ENCODE measurements at regions not wholly inside any gene's neighbourhood (a gene's known extent, or its start where the extent isn't known, plus 50 kb on each side); places are given as distances from the start of the nearest gene placed in this dataset.

GRCh38 chr18:60319129-60319528 is 53.4 kb downstream of the MC4R start:
- no peak overlapping the region for H3K4me3 ChIP-seq (ENCODE audit: low read length)
- no peak overlapping the region for H3K23ac ChIP-seq (ENCODE audit: low read length)
- no peak overlapping the region for H4K5ac ChIP-seq (ENCODE audit: low read length)
- H3K9ac ChIP-seq (ENCODE audit: low read length), result no peak overlapping the region
- no peak overlapping the region for H3K4ac ChIP-seq (ENCODE audit: low read depth, low read length)
- no peaks in the 10 kb centered on the region for H3K27me3 ChIP-seq (ENCODE audit: insufficient read depth, low read length, poor library complexity)
- H3K4me2 ChIP-seq (ENCODE audit: low read length), result no peak overlapping the region
- no peaks in the 10 kb centered on the region for H3K36me3 ChIP-seq (ENCODE audit: control insufficient read depth, insufficient read depth, low read length)
- no peak overlapping the region for H4K8ac ChIP-seq (ENCODE audit: low read depth, low read length)
- no peaks in the 10 kb centered on the region for H3K4me1 ChIP-seq (ENCODE audit: control insufficient read depth, low read depth, low read length)
- H2BK5ac ChIP-seq (ENCODE audit: low read length), result no peak overlapping the region
- H3K79me2 ChIP-seq (ENCODE audit: control insufficient read depth, insufficient read depth, low read length), result no peaks in the 10 kb centered on the region
- no peak overlapping the region for H3K56ac ChIP-seq (ENCODE audit: low read length)
- H2BK15ac ChIP-seq (replicated peaks; ENCODE audit: low read depth), result no peak overlapping the region
- H3K27ac ChIP-seq (ENCODE audit: low read depth, low read length), result no peak overlapping the region
- no peak overlapping the region for H2BK120ac ChIP-seq (ENCODE audit: low read depth, low read length)
- H2AK5ac ChIP-seq (ENCODE audit: low read length), result no peak overlapping the region
- H3K79me1 ChIP-seq (ENCODE audit: low read length), result no peaks in the 10 kb centered on the region
- no peak for DNase-seq
- no peak overlapping the region for H3K18ac ChIP-seq (ENCODE audit: low read length)

- no peak overlapping the region for H3K18ac ChIP-seq (ENCODE audit: low read length)
- H4K5ac ChIP-seq (ENCODE audit: low read length), result no peak overlapping the region
- H2BK5ac ChIP-seq (ENCODE audit: low read length), result no peak overlapping the region
- H3K4me3 ChIP-seq (ENCODE audit: low read length), result no peak overlapping the region
- no peak overlapping the region for H3K56ac ChIP-seq (ENCODE audit: low read length)
- H3K4me1 ChIP-seq (ENCODE audit: control insufficient read depth, low read depth, low read length), result no peaks in the 10 kb centered on the region
- H3K27me3 ChIP-seq (ENCODE audit: insufficient read depth, low read length, poor library complexity), result no peaks in the 10 kb centered on the region
- H3K27ac ChIP-seq (ENCODE audit: low read depth, low read length), result no peak overlapping the region
- H2BK15ac ChIP-seq (replicated peaks; ENCODE audit: low read depth), result no peak overlapping the region
- no peaks in the 10 kb centered on the region for H3K79me1 ChIP-seq (ENCODE audit: low read length)
- H3K36me3 ChIP-seq (ENCODE audit: control insufficient read depth, insufficient read depth, low read length), result no peaks in the 10 kb centered on the region
- no peak overlapping the region for H3K9ac ChIP-seq (ENCODE audit: low read length)
- H3K4me2 ChIP-seq (ENCODE audit: low read length), result no peak overlapping the region
- H2AK5ac ChIP-seq (ENCODE audit: low read length), result no peak overlapping the region
- no peak overlapping the region for H2BK120ac ChIP-seq (ENCODE audit: low read depth, low read length)
- WGBS (ENCODE audit: extremely low coverage, insufficient coverage, low lambda C conversion rate), result no CpG with 5 or more reads among the region's 1 CpG
- H3K23ac ChIP-seq (ENCODE audit: low read length), result no peak overlapping the region
- H3K4ac ChIP-seq (ENCODE audit: low read depth, low read length), result no peak overlapping the region
- DNase-seq, result no peak
- H3K79me2 ChIP-seq (ENCODE audit: control insufficient read depth, insufficient read depth, low read length), result no peaks in the 10 kb centered on the region
- no peak overlapping the region for H4K8ac ChIP-seq (ENCODE audit: low read depth, low read length)
Observed at GRCh38 chr18:60311676-60312360, 60.8 kb downstream of the MC4R start.

GRCh38 chr18:60295674-60296073 is 76.9 kb downstream of the MC4R start:
- no peak overlapping the region for H3K9ac ChIP-seq (ENCODE audit: low read length)
- H2BK15ac ChIP-seq (replicated peaks; ENCODE audit: low read depth), result no peak overlapping the region
- H2BK5ac ChIP-seq (ENCODE audit: low read length), result no peak overlapping the region
- H3K4me1 ChIP-seq (ENCODE audit: control insufficient read depth, low read depth, low read length), result no peaks in the 10 kb centered on the region
- H3K27ac ChIP-seq (ENCODE audit: low read depth, low read length), result no peak overlapping the region
- H3K36me3 ChIP-seq (ENCODE audit: control insufficient read depth, insufficient read depth, low read length), result no peaks in the 10 kb centered on the region
- H3K79me2 ChIP-seq (ENCODE audit: control insufficient read depth, insufficient read depth, low read length), result no peaks in the 10 kb centered on the region
- peak; percentile 32 for DNase-seq
- no peak overlapping the region for H4K5ac ChIP-seq (ENCODE audit: low read length)
- H3K4me2 ChIP-seq (ENCODE audit: low read length), result no peak overlapping the region
- no peak overlapping the region for H3K4ac ChIP-seq (ENCODE audit: low read depth, low read length)
- H2BK120ac ChIP-seq (ENCODE audit: low read depth, low read length), result no peak overlapping the region
- WGBS (ENCODE audit: extremely low coverage, insufficient coverage, low lambda C conversion rate), result no CpG with 5 or more reads among the region's 4 CpGs
- H3K4me3 ChIP-seq (ENCODE audit: low read length), result no peak overlapping the region
- no peaks in the 10 kb centered on the region for H3K27me3 ChIP-seq (ENCODE audit: insufficient read depth, low read length, poor library complexity)
- H2AK5ac ChIP-seq (ENCODE audit: low read length), result no peak overlapping the region
- no peak overlapping the region for H4K8ac ChIP-seq (ENCODE audit: low read depth, low read length)
- H3K79me1 ChIP-seq (ENCODE audit: low read length), result no peaks in the 10 kb centered on the region
- H3K56ac ChIP-seq (ENCODE audit: low read length), result no peak overlapping the region
- H3K18ac ChIP-seq (ENCODE audit: low read length), result no peak overlapping the region
- H3K23ac ChIP-seq (ENCODE audit: low read length), result no peak overlapping the region

GRCh38 chr18:60292186-60292585 is 80.4 kb downstream of the MC4R start:
- H3K79me1 ChIP-seq (ENCODE audit: low read length), result no peaks in the 10 kb centered on the region
- H3K4me2 ChIP-seq (ENCODE audit: low read length), result no peak overlapping the region
- H4K8ac ChIP-seq (ENCODE audit: low read depth, low read length), result no peak overlapping the region
- no peak overlapping the region for H3K56ac ChIP-seq (ENCODE audit: low read length)
- H2BK5ac ChIP-seq (ENCODE audit: low read length), result no peak overlapping the region
- no peaks in the 10 kb centered on the region for H3K79me2 ChIP-seq (ENCODE audit: control insufficient read depth, insufficient read depth, low read length)
- H3K9ac ChIP-seq (ENCODE audit: low read length), result no peak overlapping the region
- no peak overlapping the region for H3K4ac ChIP-seq (ENCODE audit: low read depth, low read length)
- no CpG with 5 or more reads among the region's 4 CpGs for WGBS (ENCODE audit: extremely low coverage, insufficient coverage, low lambda C conversion rate)
- no peak overlapping the region for H3K18ac ChIP-seq (ENCODE audit: low read length)
- H3K23ac ChIP-seq (ENCODE audit: low read length), result no peak overlapping the region
- no peak overlapping the region for H2BK15ac ChIP-seq (replicated peaks; ENCODE audit: low read depth)
- H3K36me3 ChIP-seq (ENCODE audit: control insufficient read depth, insufficient read depth, low read length), result no peaks in the 10 kb centered on the region
- H4K5ac ChIP-seq (ENCODE audit: low read length), result no peak overlapping the region
- H3K4me3 ChIP-seq (ENCODE audit: low read length), result no peak overlapping the region
- H3K27me3 ChIP-seq (ENCODE audit: insufficient read depth, low read length, poor library complexity), result no peaks in the 10 kb centered on the region
- H3K4me1 ChIP-seq (ENCODE audit: control insufficient read depth, low read depth, low read length), result no peaks in the 10 kb centered on the region
- no peak overlapping the region for H2AK5ac ChIP-seq (ENCODE audit: low read length)
- H2BK120ac ChIP-seq (ENCODE audit: low read depth, low read length), result no peak overlapping the region
- no peak for DNase-seq
- H3K27ac ChIP-seq (ENCODE audit: low read depth, low read length), result no peak overlapping the region

- H3K36me3 ChIP-seq (ENCODE audit: control insufficient read depth, insufficient read depth, low read length), result no peaks in the 10 kb centered on the region
- no peak overlapping the region for H3K4me2 ChIP-seq (ENCODE audit: low read length)
- no peaks in the 10 kb centered on the region for H3K27me3 ChIP-seq (ENCODE audit: insufficient read depth, low read length, poor library complexity)
- no peak overlapping the region for H2BK120ac ChIP-seq (ENCODE audit: low read depth, low read length)
- WGBS (ENCODE audit: extremely low coverage, insufficient coverage, low lambda C conversion rate), result no CpG with 5 or more reads among the region's 1 CpG
- no peak overlapping the region for H2BK5ac ChIP-seq (ENCODE audit: low read length)
- DNase-seq, result no peak
- H3K27ac ChIP-seq (ENCODE audit: low read depth, low read length), result no peak overlapping the region
- H3K23ac ChIP-seq (ENCODE audit: low read length), result no peak overlapping the region
- no peak overlapping the region for H3K18ac ChIP-seq (ENCODE audit: low read length)
- H3K4me1 ChIP-seq (ENCODE audit: control insufficient read depth, low read depth, low read length), result no peaks in the 10 kb centered on the region
- H3K4me3 ChIP-seq (ENCODE audit: low read length), result no peak overlapping the region
- H2AK5ac ChIP-seq (ENCODE audit: low read length), result no peak overlapping the region
- no peak overlapping the region for H3K9ac ChIP-seq (ENCODE audit: low read length)
- H4K5ac ChIP-seq (ENCODE audit: low read length), result no peak overlapping the region
- no peak overlapping the region for H3K56ac ChIP-seq (ENCODE audit: low read length)
- no peak overlapping the region for H4K8ac ChIP-seq (ENCODE audit: low read depth, low read length)
- H3K79me2 ChIP-seq (ENCODE audit: control insufficient read depth, insufficient read depth, low read length), result no peaks in the 10 kb centered on the region
- H3K79me1 ChIP-seq (ENCODE audit: low read length), result no peaks in the 10 kb centered on the region
- no peak overlapping the region for H3K4ac ChIP-seq (ENCODE audit: low read depth, low read length)
- H2BK15ac ChIP-seq (replicated peaks; ENCODE audit: low read depth), result no peak overlapping the region
Observed at GRCh38 chr18:60279391-60279790, 93.2 kb downstream of the MC4R start.

GRCh38 chr18:60277855-60278480 is 94.6 kb downstream of the MC4R start:
- Histone ChIP-seq H2AK5ac (ENCODE audit: low read length) (no peak overlapping the region), H3K27me3 (ENCODE audit: insufficient read depth, low read length, poor library complexity) (no peaks in the 10 kb centered on the region), H3K36me3 (ENCODE audit: control insufficient read depth, insufficient read depth, low read length) (no peaks in the 10 kb centered on the region), H4K8ac (ENCODE audit: low read depth, low read length) (no peak overlapping the region), H3K23ac (ENCODE audit: low read length) (no peak overlapping the region), H4K5ac (ENCODE audit: low read length) (no peak overlapping the region), H3K4me3 (ENCODE audit: low read length) (no peak overlapping the region), H3K79me1 (ENCODE audit: low read length) (no peaks in the 10 kb centered on the region), H2BK5ac (ENCODE audit: low read length) (no peak overlapping the region), H3K18ac (ENCODE audit: low read length) (no peak overlapping the region), H2BK120ac (ENCODE audit: low read depth, low read length) (no peak overlapping the region), H3K4me2 (ENCODE audit: low read length) (no peak overlapping the region), H3K79me2 (ENCODE audit: control insufficient read depth, insufficient read depth, low read length) (no peaks in the 10 kb centered on the region), H3K56ac (ENCODE audit: low read length) (no peak overlapping the region), H3K4ac (ENCODE audit: low read depth, low read length) (no peak overlapping the region), H3K27ac (ENCODE audit: low read depth, low read length) (no peak overlapping the region), H2BK15ac (replicated peaks; ENCODE audit: low read depth) (no peak overlapping the region), H3K9ac (ENCODE audit: low read length) (no peak overlapping the region), H3K4me1 (ENCODE audit: control insufficient read depth, low read depth, low read length) (no peaks in the 10 kb centered on the region)
- no CpG with 5 or more reads among the region's 4 CpGs for WGBS (ENCODE audit: extremely low coverage, insufficient coverage, low lambda C conversion rate)
- DNase-seq, result no peak
